ENCODE measurements at regions not wholly inside any gene's neighbourhood (a gene's known extent, or its start where the extent isn't known, plus 50 kb on each side); places are given as distances from the start of the nearest gene placed in this dataset.

GRCh38 chr13:82187227-82187626 is 1695.0 kb downstream of the SLITRK1 start:
- Histone ChIP-seq H3K27ac (ENCODE audit: low read length in 2 of 2) (no peak overlapping the region), H3K9ac (ENCODE audit: low read length) (no peak overlapping the region), H3K4me1 (ENCODE audit: control insufficient read depth in 2 of 2, insufficient read depth in 2 of 2, low read length in 2 of 2) (no peaks in the 10 kb centered on the region), H3K27me3 (replicated peaks in 1 of 4; ENCODE audit: control extremely low read depth in 1 of 4, control insufficient read depth in 3 of 4, insufficient read depth in 4 of 4, low read length in 3 of 4) (no peaks in the 10 kb centered on the region), H3K4me3 (ENCODE audit: control extremely low read depth in 1 of 5, extremely low read depth in 1 of 5, insufficient read depth in 1 of 5, low read depth in 2 of 5, low read length in 4 of 5) (no peak overlapping the region), H3K36me3 (replicated peaks in 1 of 2; ENCODE audit: control extremely low read depth in 1 of 2, control insufficient read depth in 1 of 2, extremely low read depth in 1 of 2, insufficient read depth in 2 of 2, low read length in 1 of 2) (no peaks in the 10 kb centered on the region), H3K9me3 (ENCODE audit: control extremely low read depth in 1 of 3, control insufficient read depth in 2 of 3, insufficient read depth in 1 of 3, low read length in 2 of 3) (peaks cover 0 to 1% (median 0%) of the 10 kb centered on the region in 3 donors), H2AFZ (ENCODE audit: insufficient read depth, low read depth, low read length, poor library complexity, severe bottlenecking) (no peak overlapping the region), H4K20me1 (ENCODE audit: control insufficient read depth, insufficient read depth, low read length, poor library complexity, severe bottlenecking) (no peaks in the 10 kb centered on the region), H3K79me2 (ENCODE audit: control insufficient read depth, insufficient read depth, low read length) (no peaks in the 10 kb centered on the region), H3K4me2 (replicated peaks; ENCODE audit: low read depth, low read length, poor library complexity, severe bottlenecking) (no peak overlapping the region)
- Mint-ChIP-seq H3K4me3 (no peak overlapping the region), H3K4me1 (no peaks in the 10 kb centered on the region), H3K27me3 (no peaks in the 10 kb centered on the region), H3K27ac (no peak overlapping the region), H3K9me3 (ENCODE audit: insufficient read depth) (peaks cover 11% of the 10 kb centered on the region)
- no peak for TF ChIP-seq EZH2 (IDR thresholded peaks at IDR 0.05; ENCODE audit: borderline replicate concordance, insufficient read depth, low read depth, low read length, poor library complexity, severe bottlenecking)
- TF ChIP-seq, protein P1, sequence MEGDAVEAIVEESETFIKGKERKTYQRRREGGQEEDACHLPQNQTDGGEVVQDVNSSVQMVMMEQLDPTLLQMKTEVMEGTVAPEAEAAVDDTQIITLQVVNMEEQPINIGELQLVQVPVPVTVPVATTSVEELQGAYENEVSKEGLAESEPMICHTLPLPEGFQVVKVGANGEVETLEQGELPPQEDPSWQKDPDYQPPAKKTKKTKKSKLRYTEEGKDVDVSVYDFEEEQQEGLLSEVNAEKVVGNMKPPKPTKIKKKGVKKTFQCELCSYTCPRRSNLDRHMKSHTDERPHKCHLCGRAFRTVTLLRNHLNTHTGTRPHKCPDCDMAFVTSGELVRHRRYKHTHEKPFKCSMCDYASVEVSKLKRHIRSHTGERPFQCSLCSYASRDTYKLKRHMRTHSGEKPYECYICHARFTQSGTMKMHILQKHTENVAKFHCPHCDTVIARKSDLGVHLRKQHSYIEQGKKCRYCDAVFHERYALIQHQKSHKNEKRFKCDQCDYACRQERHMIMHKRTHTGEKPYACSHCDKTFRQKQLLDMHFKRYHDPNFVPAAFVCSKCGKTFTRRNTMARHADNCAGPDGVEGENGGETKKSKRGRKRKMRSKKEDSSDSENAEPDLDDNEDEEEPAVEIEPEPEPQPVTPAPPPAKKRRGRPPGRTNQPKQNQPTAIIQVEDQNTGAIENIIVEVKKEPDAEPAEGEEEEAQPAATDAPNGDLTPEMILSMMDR (IDR thresholded peaks at IDR 0.05): no peak
- no peak for DNase-seq
- ChIA-PET POLR2A (no interaction called here), CTCF (no interaction called here)
- ATAC-seq (ENCODE audit: low read depth): no peak
- no CpG with 5 or more reads among the region's 1 CpG for WGBS (ENCODE audit: insufficient coverage)
- intact Hi-C loops (cut with micrococcal nuclease): no loop called here

DNA sequence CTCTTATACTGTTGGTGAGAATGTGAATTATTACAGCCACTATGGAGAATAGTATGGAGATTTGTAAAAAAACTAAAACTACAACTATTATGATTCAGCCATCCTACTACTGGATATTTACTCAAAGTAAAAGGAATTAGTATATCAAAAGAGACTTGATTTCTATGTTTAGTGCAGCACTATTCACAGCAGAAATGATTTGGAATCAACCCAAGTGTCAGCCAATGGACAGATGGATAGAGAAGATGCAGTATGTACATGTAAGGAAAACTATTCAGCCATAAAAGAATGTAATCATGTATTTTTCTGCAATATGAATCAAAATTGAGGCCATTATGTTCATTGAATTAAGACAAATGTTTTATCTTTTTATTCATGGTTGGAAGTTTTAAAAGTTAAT is 1705.5 kb downstream of the SLITRK1 start:
- H3K4me1 ChIP-seq (ENCODE audit: control insufficient read depth in 2 of 2, insufficient read depth in 2 of 2, low read length in 2 of 2): no peaks in the 10 kb centered on the region
- H3K4me3 ChIP-seq (ENCODE audit: control extremely low read depth in 1 of 5, extremely low read depth in 1 of 5, insufficient read depth in 1 of 5, low read depth in 2 of 5, low read length in 4 of 5): no peak overlapping the region
- peaks cover 5% of the 10 kb centered on the region for H3K9me3 Mint-ChIP-seq (ENCODE audit: insufficient read depth)
- DNase-seq: no peak
- ChIA-PET POLR2A (no interaction called here), CTCF (no interaction called here)
- H3K9ac ChIP-seq (ENCODE audit: low read length): no peak overlapping the region
- TF ChIP-seq, protein P1 (IDR thresholded peaks at IDR 0.05): no peak
- TF ChIP-seq EZH2 (IDR thresholded peaks at IDR 0.05; ENCODE audit: borderline replicate concordance, insufficient read depth, low read depth, low read length, poor library complexity, severe bottlenecking): no peak
- intact Hi-C loops (cut with micrococcal nuclease): no loop called here
- no peaks in the 10 kb centered on the region for H3K4me1 Mint-ChIP-seq
- H3K9me3 ChIP-seq (ENCODE audit: control extremely low read depth in 1 of 3, control insufficient read depth in 2 of 3, insufficient read depth in 1 of 3, low read length in 2 of 3): peaks cover 0 to 5% (median 1%) of the 10 kb centered on the region in 3 donors
- no peaks in the 10 kb centered on the region for H4K20me1 ChIP-seq (ENCODE audit: control insufficient read depth, insufficient read depth, low read length, poor library complexity, severe bottlenecking)
- H3K4me3 Mint-ChIP-seq: no peak overlapping the region
- H3K27me3 ChIP-seq (replicated peaks in 1 of 4; ENCODE audit: control extremely low read depth in 1 of 4, control insufficient read depth in 3 of 4, insufficient read depth in 4 of 4, low read length in 3 of 4): no peaks in the 10 kb centered on the region
- H3K4me2 ChIP-seq (replicated peaks; ENCODE audit: low read depth, low read length, poor library complexity, severe bottlenecking): no peak overlapping the region
- H3K79me2 ChIP-seq (ENCODE audit: control insufficient read depth, insufficient read depth, low read length): no peaks in the 10 kb centered on the region
- H2AFZ ChIP-seq (ENCODE audit: insufficient read depth, low read depth, low read length, poor library complexity, severe bottlenecking): no peak overlapping the region
- H3K27ac ChIP-seq (ENCODE audit: low read length in 2 of 2): no peak overlapping the region
- no peaks in the 10 kb centered on the region for H3K27me3 Mint-ChIP-seq
- no peaks in the 10 kb centered on the region for H3K36me3 ChIP-seq (replicated peaks in 1 of 2; ENCODE audit: control extremely low read depth in 1 of 2, control insufficient read depth in 1 of 2, extremely low read depth in 1 of 2, insufficient read depth in 2 of 2, low read length in 1 of 2)
- no peak overlapping the region for H3K27ac Mint-ChIP-seq
- ATAC-seq (ENCODE audit: low read depth): no peak
